Ascending aorta (tissue), 2 donors: ENCODE measurements at regions not wholly inside any gene's neighbourhood (a gene's known extent, or its start where the extent isn't known, plus 50 kb on each side); places are given as distances from the start of the nearest gene placed in this dataset.
"Not testable (repeated sequence)": the region's sequence is repeated elsewhere in the genome, so short reads cannot be mapped to it uniquely, and the experiment has no call there.

ENCODE experiments used
- DNase-seq, 2 donors: peaks; one replicate each; pipeline ENCODE4 v3.0.0-alpha.2; 2019; ENCODE audit warnings: low spot score in 2 of 2
- H3K27ac ChIP-seq, 2 donors: fragments of 200-600 bp; sonication (generic); one replicate each; pipeline ENCODE4 v1.5.1; 2016 to 2017; ENCODE audit warnings: mild to moderate bottlenecking in 1 of 2
- H3K27me3 ChIP-seq: fragments of 200-600 bp; sonication (generic); one replicate; pipeline ENCODE4 v1.5.1; 2017
- H3K36me3 ChIP-seq, 2 donors: fragments of 200-600 bp; sonication (generic); one replicate each; pipeline ENCODE4 v1.5.1; 2016
- H3K4me1 ChIP-seq, 2 donors: fragments of 200-600 bp; sonication (generic); one replicate each; pipeline ENCODE4 v1.5.1; 2016 to 2017; ENCODE audit warnings: mild to moderate bottlenecking in 1 of 2
- H3K4me3 ChIP-seq, 2 donors: fragments of 200-600 bp; sonication (generic); one replicate each; pipeline ENCODE4 v1.5.1; 2016 to 2017; ENCODE audit warnings: mild to moderate bottlenecking in 1 of 2
- H3K9me3 ChIP-seq, 2 donors: fragments of 200-600 bp; sonication (generic); one replicate each; pipeline ENCODE4 v1.5.1; 2016
- CTCF ChIP-seq, 3 experiments: fragments of 200-600 bp in 2 of 3; fragments of 450-650 bp in 1 of 3; sonication (generic) in 2 of 3; IDR thresholded peaks; one replicate each; pipeline ENCODE4 v1.5.1; 2016 to 2019; ENCODE audit warnings: antibody characterized with exemption in 3 of 3, mild to moderate bottlenecking in 1 of 3, moderate library complexity in 1 of 3
- intact Hi-C: fragments of 100-400 bp; cut with DNase I; formaldehyde crosslinking; loops from one replicate; pipeline ENCODE4 v1.15.1; 2023

- no peaks in the 10 kb centered on the region for H3K4me1 ChIP-seq
- H3K4me3 ChIP-seq: no peak overlapping the region
- H3K9me3 ChIP-seq: no peaks in the 10 kb centered on the region
- no peak overlapping the region for H3K27ac ChIP-seq
- no peaks in the 10 kb centered on the region for H3K27me3 ChIP-seq
- intact Hi-C loops: no loop called here
- no peak for DNase-seq
- H3K36me3 ChIP-seq: no peaks in the 10 kb centered on the region
- TF ChIP-seq CTCF (IDR thresholded peaks at IDR 0.05): no peak
Measured at GRCh38 chr20:55348223-55348622, 657.1 kb downstream of the CBLN4 start.

- Histone ChIP-seq H3K9me3 (no peaks in the 10 kb centered on the region), H3K4me3 (no peak overlapping the region), H3K36me3 (no peaks in the 10 kb centered on the region), H3K27ac (no peak overlapping the region), H3K4me1 (no peaks in the 10 kb centered on the region), H3K27me3 (no peaks in the 10 kb centered on the region)
- intact Hi-C loops: no loop called here
- no peak for TF ChIP-seq CTCF (IDR thresholded peaks at IDR 0.05)
- DNase-seq: no peak
Measured at GRCh38 chr20:55342822-55343221, 662.5 kb downstream of the CBLN4 start.

- DNase-seq: no peak
- Histone ChIP-seq H3K36me3 (no peaks in the 10 kb centered on the region), H3K27ac (no peak overlapping the region), H3K27me3 (no peaks in the 10 kb centered on the region), H3K4me1 (no peaks in the 10 kb centered on the region), H3K9me3 (no peaks in the 10 kb centered on the region), H3K4me3 (no peak overlapping the region)
- intact Hi-C loops: no loop called here
- TF ChIP-seq CTCF (IDR thresholded peaks at IDR 0.05): no peak
Measured at GRCh38 chr20:55333798-55334197, 671.5 kb downstream of the CBLN4 start.

GRCh38 chr20:55329108-55329507 is 676.2 kb downstream of the CBLN4 start:
- Histone ChIP-seq H3K27ac (no peak overlapping the region), H3K9me3 (no peaks in the 10 kb centered on the region), H3K4me3 (no peak overlapping the region), H3K27me3 (no peaks in the 10 kb centered on the region), H3K4me1 (no peaks in the 10 kb centered on the region), H3K36me3 (no peaks in the 10 kb centered on the region)
- no peak for TF ChIP-seq CTCF (IDR thresholded peaks at IDR 0.05)
- DNase-seq: no peak
- intact Hi-C loops: no loop called here

- H3K4me3 ChIP-seq: no peak overlapping the region
- H3K9me3 ChIP-seq: no peaks in the 10 kb centered on the region
- intact Hi-C loops: no loop called here
- no peak overlapping the region for H3K27ac ChIP-seq
- no peak for TF ChIP-seq CTCF (IDR thresholded peaks at IDR 0.05)
- H3K4me1 ChIP-seq: no peaks in the 10 kb centered on the region
- H3K27me3 ChIP-seq: no peaks in the 10 kb centered on the region
- DNase-seq: no peak
- H3K36me3 ChIP-seq: no peaks in the 10 kb centered on the region
Measured at GRCh38 chr20:55322745-55323144, 682.6 kb downstream of the CBLN4 start.

GRCh38 chr20:55316753-55317152 is 688.6 kb downstream of the CBLN4 start:
- H3K27ac ChIP-seq: no peak overlapping the region
- intact Hi-C loops: no loop called here
- H3K4me1 ChIP-seq: no peaks in the 10 kb centered on the region
- no peaks in the 10 kb centered on the region for H3K36me3 ChIP-seq
- no peak overlapping the region for H3K4me3 ChIP-seq
- no peak for TF ChIP-seq CTCF (IDR thresholded peaks at IDR 0.05)
- peaks cover 0 to 4% of the 10 kb centered on the region in 2 donors for H3K9me3 ChIP-seq
- DNase-seq: no peak
- no peaks in the 10 kb centered on the region for H3K27me3 ChIP-seq

- DNase-seq, H3K36me3 ChIP-seq, intact Hi-C loops, H3K27ac ChIP-seq, H3K9me3 ChIP-seq, H3K27me3 ChIP-seq, H3K4me3 ChIP-seq, H3K4me1 ChIP-seq: not testable (repeated sequence)
Measured at GRCh38 chr20:55310844-55311243, 694.5 kb downstream of the CBLN4 start.
